HG03432 (cell line): ENCODE measurements at regions not wholly inside any gene's neighbourhood (a gene's known extent, or its start where the extent isn't known, plus 50 kb on each side); places are given as distances from the start of the nearest gene placed in this dataset.
"Not testable (repeated sequence)": the region's sequence is repeated elsewhere in the genome, so short reads cannot be mapped to it uniquely, and the experiment has no call there.

Source experiments
- ATAC-seq: cut with Tn5 transposase; IDR thresholded peaks from one replicate; pipeline ENCODE4 v1.9.1; 2021; ENCODE audit warnings: mild to moderate bottlenecking, moderate library complexity; ENCODE audit not compliant: unreplicated experiment

DNA sequence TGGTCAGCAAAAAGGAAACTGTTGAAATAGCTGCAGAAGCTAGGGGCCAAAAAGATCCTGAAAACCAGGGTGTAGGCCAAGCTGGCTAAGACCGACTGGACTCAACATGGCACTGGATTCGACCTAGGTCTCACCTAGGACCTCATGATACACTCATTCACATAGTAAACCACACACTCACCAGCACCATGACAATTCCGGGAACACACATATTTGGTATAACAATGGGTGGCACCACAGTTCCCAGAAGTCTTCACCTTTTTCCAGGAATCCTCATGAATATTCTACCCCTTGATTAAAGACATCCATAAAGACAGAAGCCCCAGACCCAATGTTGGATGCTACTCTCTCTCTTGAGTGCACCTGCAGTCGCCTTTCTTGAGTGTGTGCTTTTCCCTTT, 460.1 kb downstream of the TMEM114 start:
- no peak for ATAC-seq

DNA sequence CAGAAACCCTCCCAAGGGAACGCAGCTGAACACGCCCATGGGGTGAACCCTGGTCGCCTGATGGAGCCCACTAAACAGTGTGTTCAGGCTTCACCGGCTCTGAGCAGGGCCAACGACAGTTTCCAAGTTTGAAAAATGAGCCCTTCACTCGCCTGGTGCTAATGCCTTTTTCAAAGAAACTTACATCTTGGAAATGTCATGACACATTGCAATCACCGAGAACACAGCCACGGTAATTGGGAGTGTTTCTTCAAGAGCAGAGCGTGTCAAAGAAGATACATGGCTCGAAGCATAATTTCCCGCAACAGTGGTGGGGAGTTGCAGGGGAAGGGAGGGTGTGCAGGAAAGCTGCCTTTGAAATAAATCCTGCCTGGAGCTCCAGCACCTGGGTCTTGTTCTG, 463.2 kb downstream of the TMEM114 start:
- ATAC-seq = no peak

DNA sequence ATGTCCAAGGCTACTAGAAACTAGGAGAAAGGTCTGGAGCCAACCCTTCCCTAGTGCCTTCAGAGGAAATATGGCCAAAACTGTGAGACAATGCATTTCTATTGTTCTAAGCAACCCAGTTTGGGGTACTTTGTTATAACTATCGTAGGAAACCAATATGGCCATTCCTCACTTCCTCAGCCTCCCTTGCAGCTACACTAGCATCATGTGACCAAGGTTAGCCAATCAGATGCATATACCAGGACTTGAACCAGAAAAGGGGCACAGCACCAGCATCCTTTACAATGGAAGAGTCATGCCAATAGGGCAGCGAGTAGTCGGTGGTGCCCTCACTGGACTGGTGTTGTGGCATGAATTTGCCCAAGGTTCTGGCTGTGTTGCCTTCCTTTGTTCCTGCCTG, 464.0 kb downstream of the TMEM114 start:
- ATAC-seq = no peak

DNA sequence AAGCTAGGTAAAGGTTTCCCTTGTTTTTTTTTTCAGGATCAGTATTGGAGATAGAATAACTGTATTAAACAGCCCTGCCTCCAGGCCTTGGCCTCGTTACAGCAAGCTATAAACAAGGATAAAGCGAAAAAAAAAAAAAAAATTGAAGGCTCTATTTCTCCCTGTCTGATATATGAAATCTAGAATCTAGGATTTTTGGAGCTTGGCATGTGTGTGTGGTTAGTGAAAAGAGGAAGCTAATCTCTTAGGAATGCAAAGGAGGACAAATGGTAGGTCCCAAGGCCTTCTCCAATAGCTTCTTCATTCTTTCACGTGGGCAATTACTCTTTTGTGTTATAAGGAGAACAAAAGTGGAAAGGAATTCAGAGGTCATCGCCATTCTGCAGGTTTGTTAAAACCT, 470.3 kb downstream of the TMEM114 start:
- no peak for ATAC-seq

DNA sequence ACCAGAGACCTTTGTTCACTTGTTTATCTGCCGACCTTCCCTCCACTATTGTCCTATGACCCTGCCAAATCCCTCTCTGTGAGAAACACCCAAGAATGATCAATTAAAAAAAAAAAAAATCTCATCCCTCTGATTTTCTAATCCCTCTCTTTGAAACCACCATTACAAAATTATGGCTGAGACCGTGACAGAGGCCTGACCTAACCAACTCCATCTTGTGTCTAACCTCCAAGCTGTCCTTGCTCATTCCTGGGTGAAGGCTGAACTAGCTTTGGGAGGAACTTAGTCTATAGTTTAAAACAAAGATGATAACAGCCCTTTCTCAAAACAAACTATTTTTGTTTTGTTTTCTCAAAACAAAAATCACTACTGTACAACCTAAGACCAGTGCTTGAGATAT, 474.5 kb downstream of the TMEM114 start:
- no peak for ATAC-seq

DNA sequence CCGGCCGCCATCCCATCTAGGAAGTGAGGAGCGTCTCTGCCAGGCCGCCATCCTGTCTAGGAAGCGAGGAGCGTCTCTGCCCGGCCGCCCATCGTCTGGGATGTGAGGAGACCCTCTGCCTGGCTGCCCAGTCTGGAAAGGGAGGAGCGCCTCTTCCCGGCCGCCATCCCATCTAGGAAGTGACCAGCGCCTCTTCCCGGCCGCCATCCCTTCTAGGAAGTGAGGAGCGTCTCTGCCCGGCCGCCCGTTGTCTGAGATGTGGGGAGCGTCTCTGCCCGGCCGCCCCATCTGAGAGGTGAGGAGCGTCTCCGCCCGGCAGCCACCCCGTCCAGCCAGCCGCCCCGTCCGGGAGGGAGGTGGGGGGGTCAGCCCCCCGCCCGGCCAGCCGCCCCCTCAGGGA, 475.4 kb downstream of the TMEM114 start:
- not testable (repeated sequence) for ATAC-seq

DNA sequence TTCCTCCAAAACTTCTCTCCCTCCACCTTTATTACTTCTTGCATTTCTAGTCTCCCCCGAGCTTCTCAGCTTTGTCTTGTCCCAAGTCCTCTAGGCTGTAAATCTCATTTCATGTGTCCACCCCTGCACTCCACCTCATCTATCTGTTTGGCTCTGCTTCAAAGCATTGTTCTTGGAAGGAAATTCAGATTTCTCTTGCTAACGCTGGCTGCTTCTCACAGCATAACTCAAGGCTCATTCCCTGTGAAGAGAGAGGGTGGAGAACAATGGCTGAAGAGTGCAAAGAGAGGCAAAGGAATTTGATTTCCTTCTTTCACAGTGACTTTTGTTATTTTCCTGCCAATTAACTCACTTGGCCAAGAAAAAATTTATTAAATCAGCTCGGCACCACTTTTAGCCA, 476.5 kb downstream of the TMEM114 start:
- no peak for ATAC-seq

DNA sequence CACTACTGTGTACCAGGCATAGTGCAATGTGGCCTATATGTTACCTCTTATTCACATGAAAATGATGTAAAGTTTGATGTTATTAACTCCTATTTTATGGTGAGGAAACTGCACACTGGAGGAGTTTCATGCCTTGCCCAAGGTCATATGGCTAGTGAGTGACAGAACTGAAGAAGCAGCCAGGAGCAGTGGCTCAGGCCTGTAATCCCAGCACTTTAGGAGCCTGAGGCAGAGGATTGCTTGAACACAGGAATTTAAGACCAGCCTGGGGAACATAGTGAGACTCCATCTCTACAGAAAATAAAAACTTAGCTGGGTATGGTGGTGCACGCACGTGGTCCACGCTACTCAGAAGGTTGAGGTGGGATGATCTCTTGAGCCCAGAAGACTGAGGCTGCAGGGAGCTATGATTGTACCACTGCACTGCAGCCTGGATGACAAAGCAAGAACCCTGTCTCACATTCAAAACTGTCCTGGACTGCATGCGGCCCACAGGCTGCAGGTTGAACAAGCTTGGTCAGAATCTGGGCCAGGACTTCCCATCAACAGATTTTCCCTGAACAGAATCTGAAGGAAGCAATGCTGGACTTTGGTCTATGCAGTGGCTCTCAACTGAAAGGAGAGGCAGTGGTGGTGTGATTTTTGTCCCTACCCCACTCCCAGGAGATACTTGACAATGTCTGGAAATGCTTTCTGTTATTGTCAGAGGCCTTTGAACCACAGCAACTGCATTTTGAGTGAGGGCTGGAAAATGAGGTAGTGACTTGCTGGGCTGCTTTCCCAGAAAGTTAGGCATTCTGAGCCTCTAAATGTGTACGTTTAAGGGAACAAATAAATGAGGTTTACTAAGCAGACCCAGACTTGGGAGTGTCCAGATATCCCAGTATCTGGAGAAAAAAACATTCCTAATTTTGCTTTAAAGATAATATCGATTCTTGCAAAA, 479.5 kb downstream of the TMEM114 start:
- ATAC-seq = no peak

DNA sequence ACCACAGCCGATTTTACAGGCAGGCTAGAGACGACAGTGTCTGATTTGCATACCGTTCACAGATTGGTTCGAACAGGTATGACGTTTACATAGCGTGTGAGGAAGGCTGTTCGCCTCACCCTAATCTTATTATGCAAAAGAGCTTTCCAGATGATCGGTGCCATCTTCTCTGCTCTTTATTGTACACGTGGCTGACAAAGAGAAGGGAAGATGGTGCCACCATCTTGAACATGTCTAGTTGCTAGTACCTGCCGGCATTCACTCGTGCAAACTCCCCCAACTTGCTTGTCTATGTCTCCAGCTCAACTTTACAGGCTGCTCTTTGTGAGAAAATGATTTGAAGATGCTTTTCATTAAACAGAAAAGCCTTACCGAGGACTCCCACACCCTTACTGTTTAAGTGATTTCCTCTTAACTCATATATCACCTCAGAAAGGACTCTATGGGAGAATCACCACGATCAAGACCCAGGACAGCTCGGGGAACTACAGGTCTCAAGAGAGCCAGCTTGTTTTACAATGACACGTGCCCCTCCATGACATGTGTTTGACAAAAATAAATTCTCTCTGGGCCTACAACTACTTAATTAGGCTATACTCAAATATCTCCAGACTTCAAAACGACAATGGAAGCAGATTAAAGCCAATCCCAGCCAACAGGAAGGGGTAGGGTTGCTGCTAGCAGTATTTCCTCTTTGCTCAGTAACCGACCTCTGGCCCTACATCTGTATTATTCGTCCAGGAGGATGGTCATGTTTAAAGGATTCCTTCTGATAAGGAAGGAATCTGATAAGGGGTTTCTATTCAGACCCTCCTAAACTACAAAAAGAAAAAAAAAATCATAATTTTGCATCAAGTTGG, 480.6 kb downstream of the TMEM114 start:
- no peak for ATAC-seq

DNA sequence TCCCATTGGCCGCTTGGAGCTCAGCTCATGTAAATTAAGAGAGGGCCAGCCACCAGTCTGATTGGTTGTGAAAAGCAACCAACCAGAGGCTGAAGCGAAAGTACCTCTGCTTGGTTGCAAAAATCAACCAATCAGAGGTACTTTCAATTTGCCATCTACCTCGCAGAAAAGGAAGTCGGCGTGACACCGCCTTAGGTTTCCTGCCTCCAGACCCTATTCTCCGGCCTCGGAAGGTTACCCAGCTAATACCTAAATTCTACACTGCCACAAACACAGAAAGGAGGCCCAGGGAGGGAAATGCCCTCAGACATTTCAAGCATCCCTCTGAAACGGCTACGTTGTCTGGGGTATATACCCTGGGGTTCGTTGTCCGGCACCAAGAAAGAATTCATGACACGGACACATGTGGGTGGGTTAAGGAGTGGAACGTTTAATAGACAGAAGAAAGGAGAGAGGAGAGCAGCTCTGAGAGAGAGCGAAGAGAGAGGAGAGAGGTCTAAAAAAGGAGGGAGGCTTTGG, 481.3 kb downstream of the TMEM114 start:
- ATAC-seq = no peak

DNA sequence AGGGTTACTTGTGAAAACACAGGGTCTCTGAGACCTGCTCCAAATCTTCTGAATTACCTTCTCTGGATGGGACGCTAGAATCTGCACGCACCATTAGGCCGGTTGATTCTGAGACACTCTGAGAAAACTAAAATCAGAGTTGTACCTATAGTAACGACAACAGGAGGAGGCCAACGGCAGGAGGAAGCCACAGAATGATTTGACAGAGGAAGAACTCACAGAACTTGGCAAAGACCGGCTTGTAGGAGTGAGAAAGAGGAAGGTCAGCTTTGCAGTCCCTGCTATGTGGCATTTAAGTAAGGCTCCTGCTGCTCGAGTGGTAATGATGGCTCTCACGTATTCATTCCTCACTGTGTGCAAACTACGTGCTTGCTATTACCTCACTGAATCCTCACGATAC, 483.0 kb downstream of the TMEM114 start:
- ATAC-seq = no peak

DNA sequence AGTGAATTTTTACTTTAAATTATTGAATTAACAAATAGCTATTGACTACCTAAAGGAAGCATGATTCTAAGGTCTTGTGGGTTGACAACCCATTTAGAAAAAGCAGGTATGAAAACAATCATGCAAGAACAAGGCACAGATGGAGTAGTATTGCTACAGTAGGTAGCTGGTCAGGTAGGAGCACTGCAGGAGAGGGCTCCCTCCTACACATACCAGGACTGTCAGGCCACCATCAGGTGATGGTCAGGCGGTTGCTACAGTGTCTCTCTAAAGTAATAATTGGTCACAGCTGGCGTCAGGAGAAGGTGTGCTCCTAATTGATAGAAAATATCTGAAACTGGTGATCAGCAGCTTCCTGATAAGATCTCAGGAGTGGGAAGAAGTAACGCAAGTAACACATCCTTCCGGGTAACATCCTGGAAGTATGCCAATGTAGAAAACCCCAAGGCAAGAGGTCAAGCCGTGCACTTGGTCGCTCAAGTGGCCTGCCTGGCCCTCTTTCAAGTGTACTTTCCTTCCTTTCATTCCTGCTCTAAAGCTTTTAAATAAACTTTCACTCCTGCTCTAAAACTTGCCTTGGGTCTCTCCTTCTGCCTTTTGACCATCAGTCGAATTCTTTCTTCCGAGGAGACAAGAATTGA, 486.5 kb downstream of the TMEM114 start:
- ATAC-seq = no peak

DNA sequence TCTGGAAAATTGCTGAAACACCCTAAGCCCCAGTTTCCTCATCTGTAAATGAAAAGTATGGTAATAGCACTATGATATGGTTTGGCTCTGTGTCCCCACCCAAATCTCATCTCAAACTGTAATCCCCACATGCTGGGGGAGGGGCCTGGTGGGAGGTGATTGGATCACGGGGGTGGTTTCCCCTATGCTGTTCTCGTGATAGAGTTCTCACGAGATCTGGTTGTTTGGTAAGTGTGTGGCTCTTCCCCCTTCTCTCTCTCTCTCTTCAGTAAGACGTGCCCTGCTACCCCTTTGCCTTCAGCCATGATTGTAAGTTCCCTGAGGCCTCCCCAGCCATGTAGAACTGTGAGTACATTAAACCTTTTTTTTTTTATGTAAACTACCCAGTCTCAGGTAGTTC, 490.7 kb downstream of the TMEM114 start:
- no peak for ATAC-seq

DNA sequence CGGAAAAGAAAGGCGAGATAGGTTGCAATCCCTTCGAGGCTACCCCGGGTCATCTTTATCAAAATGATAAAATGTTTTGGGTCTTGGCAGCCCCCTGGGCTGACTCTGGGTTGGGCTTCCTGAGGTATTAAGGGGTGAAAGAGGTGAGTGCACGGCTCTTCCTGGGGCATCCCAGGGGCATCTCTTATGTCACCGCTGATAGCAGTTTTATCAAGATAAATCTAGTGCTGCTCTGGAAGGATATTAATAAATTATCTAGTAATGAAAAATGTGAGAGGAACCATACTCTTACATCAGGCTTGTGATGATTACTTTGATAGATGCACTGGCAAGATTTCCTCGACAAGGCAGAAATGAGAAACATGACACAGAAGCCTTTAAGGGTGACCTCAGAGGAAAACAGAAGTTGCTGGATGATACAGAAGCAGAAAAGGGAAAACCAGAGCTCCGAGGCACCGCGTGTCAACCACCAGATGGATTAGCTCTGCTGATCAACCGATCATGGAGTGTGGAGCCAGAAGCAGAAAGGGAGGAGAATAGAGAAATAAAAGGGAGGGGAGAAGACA, 491.3 kb downstream of the TMEM114 start:
- ATAC-seq = no peak

DNA sequence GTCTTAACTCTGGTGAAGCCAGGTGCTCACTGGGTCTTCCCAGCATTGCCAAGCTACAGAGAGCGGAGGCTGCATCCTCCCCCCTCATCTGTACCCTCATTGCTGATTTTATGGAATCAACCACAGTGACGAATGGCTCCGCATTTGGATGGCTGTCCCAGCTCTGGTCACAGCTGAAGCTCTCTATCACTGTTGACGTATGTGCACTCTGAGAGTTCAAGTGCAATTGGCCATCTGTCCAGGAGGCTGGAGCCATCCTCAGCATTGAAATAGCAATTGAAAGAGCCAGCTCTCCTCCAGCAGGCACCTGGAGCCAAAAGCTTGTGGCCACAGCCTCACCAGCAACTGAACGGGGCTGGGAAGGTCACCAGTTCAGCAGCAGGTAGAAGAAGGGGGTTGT, 494.1 kb downstream of the TMEM114 start:
- ATAC-seq = no peak

DNA sequence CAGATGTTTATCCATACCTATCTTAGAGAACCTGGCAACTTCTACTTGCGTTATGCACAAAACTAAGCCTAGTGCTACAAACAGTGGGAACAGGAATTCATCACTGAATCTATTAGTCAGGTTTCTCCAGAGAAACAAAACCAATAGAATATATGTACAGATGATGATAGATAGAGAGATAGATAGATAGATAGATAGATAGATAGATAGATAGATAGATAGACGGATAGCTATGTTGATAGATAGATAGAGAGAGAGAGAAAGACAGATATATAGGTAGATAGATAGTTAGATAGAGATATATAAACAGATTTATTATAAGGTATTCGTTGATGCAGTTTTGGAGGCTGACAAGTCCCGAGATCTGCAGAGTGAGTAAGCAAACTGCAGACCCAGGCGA, 495.6 kb downstream of the TMEM114 start:
- ATAC-seq = no peak

DNA sequence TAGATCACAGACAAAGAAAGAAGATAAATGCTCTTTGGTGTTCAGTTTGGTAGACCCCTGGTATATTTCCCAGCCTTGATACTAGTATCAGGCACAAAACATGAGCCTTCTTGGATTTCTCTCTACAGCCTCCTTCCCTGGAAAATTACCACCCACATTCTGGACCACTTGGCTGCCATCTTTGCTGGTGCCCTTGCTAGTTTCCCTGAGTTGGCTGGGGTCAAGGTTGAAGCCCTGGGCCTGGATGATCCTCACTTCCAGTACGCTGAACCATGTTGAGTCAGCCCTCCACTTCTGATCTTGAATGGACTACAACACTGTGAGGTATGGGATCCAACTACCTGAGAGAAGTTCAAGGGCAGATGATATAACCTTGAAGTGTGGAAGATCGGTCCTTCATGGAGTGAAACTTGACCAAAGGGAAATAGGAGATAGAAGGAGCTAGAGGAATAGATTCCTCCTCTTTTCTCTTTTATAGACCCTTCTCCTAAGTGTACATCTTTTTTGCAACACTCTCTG, 501.4 kb downstream of the TMEM114 start:
- no peak for ATAC-seq

DNA sequence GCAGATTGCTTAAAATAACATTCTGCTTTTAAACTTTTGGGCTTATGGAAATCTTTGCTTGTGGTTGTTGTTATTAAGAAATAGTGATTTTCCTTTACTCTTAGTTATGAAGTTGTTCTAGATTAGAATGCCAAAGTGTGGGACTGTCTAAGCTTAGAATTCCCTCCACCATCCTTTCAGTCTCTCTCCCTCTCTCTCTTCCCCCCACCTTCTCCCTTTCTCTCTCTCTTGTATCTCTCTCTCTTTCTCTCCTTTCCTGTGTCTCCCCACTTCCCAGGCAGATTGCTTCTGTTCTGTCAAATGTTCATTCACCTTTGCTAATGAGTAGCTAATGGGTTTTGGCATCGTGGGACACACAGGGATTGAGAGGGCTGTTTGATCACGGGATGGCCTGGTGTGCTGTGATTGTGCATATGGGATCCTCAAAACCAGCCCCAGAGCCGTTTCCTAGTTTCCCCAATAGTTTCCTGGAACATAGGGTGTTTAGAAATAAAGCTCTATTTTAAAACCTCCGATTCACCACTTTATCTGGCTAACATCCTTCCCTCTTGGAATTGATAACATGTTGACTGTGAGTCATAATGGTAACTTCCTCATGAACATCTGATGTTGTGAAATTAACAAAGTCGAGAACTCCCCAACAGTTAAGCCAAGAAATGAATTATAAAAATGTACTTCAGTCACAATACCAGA, 502.6 kb downstream of the TMEM114 start:
- ATAC-seq = no peak

DNA sequence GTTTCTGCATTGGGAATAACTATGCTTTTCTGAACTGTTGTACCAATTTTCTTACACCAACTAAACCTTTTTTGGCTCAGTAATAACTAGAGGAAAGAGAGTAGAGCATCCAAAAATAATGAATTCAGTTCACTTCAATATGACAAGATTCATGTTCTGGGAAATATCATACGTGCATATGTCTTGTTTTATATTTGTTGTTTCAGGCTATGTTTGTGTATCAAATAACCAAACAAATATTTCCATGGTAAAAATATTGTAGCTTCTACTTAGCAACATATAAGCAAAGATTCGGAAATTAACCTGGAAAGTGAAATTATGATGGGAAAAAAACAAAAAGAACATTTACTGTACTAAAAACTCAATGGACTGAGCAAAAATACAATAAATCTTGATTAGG, 503.2 kb downstream of the TMEM114 start:
- ATAC-seq = no peak

DNA sequence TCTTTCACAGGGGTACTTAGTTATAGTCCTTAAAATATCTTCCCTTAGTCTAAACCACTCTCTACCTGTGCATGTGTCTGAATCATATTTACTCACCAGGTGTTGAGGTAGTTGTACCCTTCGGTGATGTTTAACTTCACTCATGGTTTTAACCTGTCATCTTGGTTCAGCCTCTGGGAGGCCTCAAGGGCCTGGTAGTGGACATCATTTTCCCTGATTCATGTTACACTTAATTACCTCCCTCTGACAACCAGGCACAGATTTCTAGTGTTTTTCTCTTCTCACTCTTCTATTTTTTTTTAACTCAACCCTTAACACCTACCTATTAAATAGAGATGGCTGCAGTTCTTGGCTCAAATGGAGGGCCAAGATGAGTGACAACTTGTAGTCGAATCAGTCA, 505.4 kb downstream of the TMEM114 start:
- ATAC-seq = no peak
